Ovary (tissue), 7 donors: ENCODE measurements at regions not wholly inside any gene's neighbourhood (a gene's known extent, or its start where the extent isn't known, plus 50 kb on each side); places are given as distances from the start of the nearest gene placed in this dataset.

Experiments used
- DNase-seq, 5 donors: peaks; one replicate each; pipeline ENCODE4 v3.0.0-alpha.2; 2019 to 2020
- H3K27ac ChIP-seq, 2 donors: fragments of 200-600 bp; one replicate each; pipeline versions ENCODE4 v1.5.1 to v1.8.0; 2019 to 2022
- H3K27me3 ChIP-seq: fragments of 200-600 bp; one replicate; pipeline ENCODE4 v1.8.0; 2022
- H3K36me3 ChIP-seq: fragments of 200-600 bp; sonication (generic); one replicate; pipeline ENCODE4 v1.5.1; 2019
- H3K4me1 ChIP-seq: one replicate; pipeline ENCODE4 v1.8.1; 2013; ENCODE audit warnings: mild to moderate bottlenecking, moderate library complexity; ENCODE audit not compliant: insufficient read depth
- H3K4me3 ChIP-seq: fragments of 200-600 bp; sonication (generic); one replicate; pipeline ENCODE4 v1.5.1; 2017
- H3K9me3 ChIP-seq, 2 donors: fragments of 200-600 bp in 1 of 2; sonication (generic) in 1 of 2; one replicate each; pipeline versions ENCODE4 v1.5.1 to v1.8.1; 2013 to 2019; ENCODE audit warnings: mild to moderate bottlenecking in 1 of 2, moderate library complexity in 1 of 2
- CTCF ChIP-seq, 3 donors: fragments of 450-650 bp in 2 of 3; fragments of 200-600 bp in 1 of 3; IDR thresholded peaks; one replicate each; pipeline versions ENCODE4 v1.5.1 to v1.8.0; 2016 to 2022; ENCODE audit warnings: antibody characterized with exemption in 3 of 3, mild to moderate bottlenecking in 1 of 3
- EP300 ChIP-seq: sonication (generic); formaldehyde crosslinking; IDR thresholded peaks from one replicate; pipeline ENCODE4 v1.6.1; 2017; ENCODE audit warnings: antibody characterized with exemption
- POLR2A ChIP-seq: fragments of 450-650 bp; IDR thresholded peaks from one replicate; pipeline ENCODE4 v1.6.1; 2017; ENCODE audit warnings: antibody characterized with exemption, mild to moderate bottlenecking, moderate library complexity
- WGBS, 3 donors: extraction: QIAGEN DNeasy Blood & Tissue Kit in 1 of 3; methylation state at CpG; one replicate each; pipeline versions ENCODE4 v1.1.5 to v1.1.7; 2013 to 2017; 5-methylcytosine and 5-hydroxymethylcytosine counted together
- intact Hi-C, 4 donors: fragments of 100-400 bp; cut with DNase I; formaldehyde crosslinking; loops; one replicate each; pipeline versions ENCODE4 v1.11.0 to v1.15.1; 2022 to 2023
- donor health status: DM: no; HTN: no; CAD: no; lungs with moderate emphysema.
- donor health status: DM: no; HTN: no; CAD: no.
- donor health status: Bipolar disorder and iron deficiency.
- donor health status: DM: no; HTN: no; CAD: no.
- donor health status: DM: yes; HTN: yes; CAD: no.

- intact Hi-C loops, result no loop called here
Measured at GRCh38 chr1:114222920-114223319, 69.3 kb upstream of the SYT6 start.

GRCh38 chr1:114219172-114219868 is 65.7 kb upstream of the SYT6 start:
- no peaks in the 10 kb centered on the region for H3K9me3 ChIP-seq
- no peaks in the 10 kb centered on the region for H3K36me3 ChIP-seq
- no peak overlapping the region for H3K4me3 ChIP-seq
- no peak for TF ChIP-seq POLR2A
- TF ChIP-seq EP300, result no peak
- no peak for TF ChIP-seq CTCF (IDR thresholded peaks at IDR 0.05)
- peak overlapping the region in 1 of 2 donors; percentile 10 for H3K27ac ChIP-seq
- WGBS, 3 donors, result 8 to 16% (median 8%) methylated on average over 7 of the region's 7 CpGs
- no peak for DNase-seq
- H3K4me1 ChIP-seq, result peaks cover 9% of the 10 kb centered on the region
- H3K27me3 ChIP-seq, result no peaks in the 10 kb centered on the region
- intact Hi-C loops, result loop anchor here in 1 of 4 donors (10.0 kb wide), 1 partner anchor 215 kb away; no protein-coding TSS in a partner anchor

More at GRCh38 chr1:114222920-114223319, 69.3 kb upstream of the SYT6 start:
- Histone ChIP-seq H3K4me3 (no peak overlapping the region), H3K4me1 (peaks cover 14% of the 10 kb centered on the region), H3K36me3 (no peaks in the 10 kb centered on the region), H3K9me3 (no peaks in the 10 kb centered on the region), H3K27ac (no peak overlapping the region), H3K27me3 (no peaks in the 10 kb centered on the region)
- DNase-seq, result no peak
- no peak for TF ChIP-seq EP300
- no peak for TF ChIP-seq POLR2A
- TF ChIP-seq CTCF (IDR thresholded peaks at IDR 0.05), result no peak
- 58 to 71% (median 69%) methylated on average over 4 of the region's 4 CpGs for WGBS, 3 donors

- no peak for DNase-seq
- WGBS, 3 donors, result 23 to 32% (median 28%) methylated on average over 10 of the region's 10 CpGs
- Histone ChIP-seq H3K4me1 (peaks cover 9% of the 10 kb centered on the region), H3K27ac (peak overlapping the region in 1 of 2 donors; percentile 10), H3K36me3 (no peaks in the 10 kb centered on the region), H3K9me3 (no peaks in the 10 kb centered on the region), H3K4me3 (no peak overlapping the region), H3K27me3 (no peaks in the 10 kb centered on the region)
- no peak for TF ChIP-seq EP300
- no peak for TF ChIP-seq CTCF (IDR thresholded peaks at IDR 0.05)
- TF ChIP-seq POLR2A, result no peak
- intact Hi-C loops, result loop anchor here in 1 of 4 donors (10.0 kb wide), 1 partner anchor 214 kb away; no protein-coding TSS in a partner anchor
Measured at GRCh38 chr1:114218361-114219171, 64.9 kb upstream of the SYT6 start.

GRCh38 chr1:114216431-114217173 is 62.9 kb upstream of the SYT6 start:
- Histone ChIP-seq H3K9me3 (no peaks in the 10 kb centered on the region), H3K4me1 (peaks cover 7% of the 10 kb centered on the region), H3K36me3 (no peaks in the 10 kb centered on the region), H3K27ac (no peak overlapping the region), H3K4me3 (no peak overlapping the region), H3K27me3 (no peaks in the 10 kb centered on the region)
- intact Hi-C loops, result loop anchor here in 1 of 4 donors (10.0 kb wide), 1 partner anchor 212 kb away; no protein-coding TSS in a partner anchor
- no peak for DNase-seq
- TF ChIP-seq EP300, result no peak
- no peak for TF ChIP-seq CTCF (IDR thresholded peaks at IDR 0.05)
- no peak for TF ChIP-seq POLR2A
- WGBS, 3 donors, result 79 to 83% (median 80%) methylated on average over 11 of the region's 11 CpGs
